HG03342 (cell line): ENCODE measurements at regions not wholly inside any gene's neighbourhood (a gene's known extent, or its start where the extent isn't known, plus 50 kb on each side); places are given as distances from the start of the nearest gene placed in this dataset.

ENCODE experiments used
- ATAC-seq: cut with Tn5 transposase; IDR thresholded peaks from one replicate; pipeline ENCODE4 v1.9.1; 2021; ENCODE audit warnings: mild to moderate bottlenecking, moderate library complexity; ENCODE audit not compliant: unreplicated experiment

- ATAC-seq = no peak
Measured at GRCh38 chr4:120528428-120528827, 394.1 kb downstream of the PRDM5 start.

GRCh38 chr4:120526033-120526432 is 396.5 kb downstream of the PRDM5 start:
- no peak for ATAC-seq

GRCh38 chr4:120525106-120525505 is 397.4 kb downstream of the PRDM5 start:
- ATAC-seq = no peak

- ATAC-seq = no peak
Measured at GRCh38 chr4:120524237-120524636, 398.3 kb downstream of the PRDM5 start.

GRCh38 chr4:120520761-120521160 is 401.8 kb downstream of the PRDM5 start:
- ATAC-seq = no peak

- ATAC-seq = no peak
Measured at GRCh38 chr4:120517966-120518365, 404.6 kb downstream of the PRDM5 start.

- ATAC-seq = no peak
Measured at GRCh38 chr4:120509719-120510118, 412.8 kb downstream of the PRDM5 start.

- no peak for ATAC-seq
Measured at GRCh38 chr4:120509222-120509621, 413.3 kb downstream of the PRDM5 start.

GRCh38 chr4:120508036-120508435 is 414.5 kb downstream of the PRDM5 start:
- ATAC-seq = no peak

- ATAC-seq = no peak
Measured at GRCh38 chr4:120506536-120506935, 416.0 kb downstream of the PRDM5 start.

- ATAC-seq = no peak
Measured at GRCh38 chr4:120498678-120499077, 423.8 kb downstream of the PRDM5 start.

- ATAC-seq = no peak
Measured at GRCh38 chr4:120491481-120491880, 424.8 kb upstream of the MAD2L1 start.

- ATAC-seq = no peak
Measured at GRCh38 chr4:120481756-120482155, 415.1 kb upstream of the MAD2L1 start.

- ATAC-seq = no peak
Measured at GRCh38 chr4:120472447-120473131, 405.9 kb upstream of the MAD2L1 start.

- no peak for ATAC-seq
Measured at GRCh38 chr4:120466429-120466828, 399.8 kb upstream of the MAD2L1 start.

- ATAC-seq = no peak
Measured at GRCh38 chr4:120454788-120455187, 388.1 kb upstream of the MAD2L1 start.

- no peak for ATAC-seq
Measured at GRCh38 chr4:120452536-120452935, 385.9 kb upstream of the MAD2L1 start.

GRCh38 chr4:120452001-120452400 is 385.4 kb upstream of the MAD2L1 start:
- no peak for ATAC-seq

- no peak for ATAC-seq
Measured at GRCh38 chr4:120447774-120448173, 381.1 kb upstream of the MAD2L1 start.

GRCh38 chr4:120446051-120446567 is 379.5 kb upstream of the MAD2L1 start:
- peak; percentile 94 for ATAC-seq

- ATAC-seq = no peak
Measured at GRCh38 chr4:120445186-120445585, 378.5 kb upstream of the MAD2L1 start.

- ATAC-seq = no peak
Measured at GRCh38 chr4:120443116-120443515, 376.5 kb upstream of the MAD2L1 start.

- ATAC-seq = no peak
Measured at GRCh38 chr4:120440730-120441129, 374.1 kb upstream of the MAD2L1 start.
